H1 (cell line): ENCODE measurements at regions not wholly inside any gene's neighbourhood (a gene's known extent, or its start where the extent isn't known, plus 50 kb on each side); places are given as distances from the start of the nearest gene placed in this dataset.

Experiments used
- CTCF ChIA-PET: fragments of 300-600 bp; sonication (Branson Sonifier 250); formaldehyde crosslinking; loops from one replicate; lab custom pipeline; 2021; ENCODE audit not compliant: partially characterized antibody; lab: Charles Lee
- POLR2A ChIA-PET: fragments of 300-600 bp; sonication (Branson Sonifier 250); formaldehyde crosslinking; loops from one replicate; lab custom pipeline; 2021; ENCODE audit warnings: inconsistent platforms; ENCODE audit not compliant: partially characterized antibody; lab: Charles Lee
- DNase-seq, 2 experiments: peaks; one replicate each; pipeline versions ENCODE4 v3.0.0 to v3.0.0-alpha.2; 2010 to 2022; ENCODE audit warnings: low spot score in 2 of 2, low read depth in 1 of 2, mixed read lengths in 1 of 2
- FAIRE-seq: peaks from 2 replicates; lab custom pipeline; 2011; peaks lifted over from hg19 to GRCh38; lab: Jason Lieb, UNC
- H2AFZ ChIP-seq: 2 replicates; pipeline ENCODE4 v1.8.1; 2012; ENCODE audit warnings: low read length, inconsistent platforms
- H2AK5ac ChIP-seq: 2 replicates; pipeline ENCODE4 v1.6.1; 2013; ENCODE audit warnings: low read depth, low read length
- H2BK120ac ChIP-seq: replicated peaks from 2 replicates; pipeline ENCODE3; 2013; ENCODE audit warnings: low read depth, low read length, inconsistent platforms
- H2BK12ac ChIP-seq: 2 replicates; pipeline ENCODE4 v1.6.1; 2013; ENCODE audit warnings: low read depth, low read length
- H2BK15ac ChIP-seq: 2 replicates; pipeline ENCODE4 v1.6.1; 2013; ENCODE audit warnings: low read length
- H2BK20ac ChIP-seq: 2 replicates; pipeline ENCODE4 v1.6.1; 2013; ENCODE audit warnings: low read length
- H2BK5ac ChIP-seq: 2 replicates; pipeline ENCODE4 v1.6.1; 2013; ENCODE audit warnings: low read depth, low read length
- H3K14ac ChIP-seq: 2 replicates; pipeline ENCODE4 v1.6.1; 2013; ENCODE audit warnings: inconsistent platforms; ENCODE audit not compliant: insufficient read length
- H3K18ac ChIP-seq: 2 replicates; pipeline ENCODE4 v1.6.1; 2013; ENCODE audit warnings: low read length; ENCODE audit errors: extremely low read depth
- H3K23ac ChIP-seq: 2 replicates; pipeline ENCODE4 v1.6.1; 2013; ENCODE audit warnings: inconsistent platforms; ENCODE audit not compliant: insufficient read length
- H3K23me2 ChIP-seq: 2 replicates; pipeline ENCODE4 v1.6.1; 2013; ENCODE audit warnings: low read depth, low read length
- H3K27ac ChIP-seq: 2 replicates; pipeline ENCODE4 v1.6.1; 2011; ENCODE audit warnings: low read depth, low read length, inconsistent platforms
- H3K27me3 ChIP-seq, 4 experiments: replicated peaks in 1 of 4; 1 replicate in 1 of 4; 2 replicates in 3 of 4; pipeline versions ENCODE4 v1.6.1 to v1.8.1; 2011 to 2013; ENCODE audit warnings: low read length in 3 of 4, mild to moderate bottlenecking in 3 of 4, inconsistent platforms in 2 of 4, mixed read lengths in 2 of 4, moderate library complexity in 1 of 4; ENCODE audit not compliant: control insufficient read depth in 3 of 4, insufficient read depth in 3 of 4; ENCODE audit errors: extremely low read depth in 1 of 4
- H3K36me3 ChIP-seq, 4 experiments: 2 replicates each; pipeline versions ENCODE4 v1.6.1 to v1.8.1; 2011 to 2013; ENCODE audit warnings: mild to moderate bottlenecking in 4 of 4, low read length in 3 of 4, moderate library complexity in 2 of 4, control low read depth in 1 of 4, inconsistent platforms in 1 of 4; ENCODE audit not compliant: insufficient read depth in 4 of 4, control insufficient read depth in 2 of 4
- H3K4ac ChIP-seq: replicated peaks from 2 replicates; pipeline ENCODE3; 2013; ENCODE audit warnings: low read length, low read depth, mixed read lengths, inconsistent platforms; ENCODE audit not compliant: insufficient read length
- H3K4me1 ChIP-seq, 4 experiments: replicated peaks in 1 of 4; 1 replicate in 1 of 4; 2 replicates in 3 of 4; pipeline versions ENCODE4 v1.6.1 to v1.8.1; 2011 to 2013; ENCODE audit warnings: low read length in 3 of 4, inconsistent platforms in 2 of 4, mixed read lengths in 1 of 4; ENCODE audit not compliant: insufficient read depth in 4 of 4, control insufficient read depth in 3 of 4
- H3K4me2 ChIP-seq, 2 experiments: 2 replicates each; pipeline versions ENCODE4 v1.6.1 to v1.8.1; 2011 to 2013; ENCODE audit warnings: low read depth in 2 of 2, low read length in 2 of 2, control low read depth in 1 of 2, inconsistent platforms in 1 of 2, mild to moderate bottlenecking in 1 of 2; ENCODE audit not compliant: insufficient read depth in 1 of 2
- H3K4me3 ChIP-seq, 4 experiments: fragments of 200-600, 300-600 bp in 1 of 4; sonication (generic), shearing (Covaris generic), sonication (Bioruptor Twin) in 1 of 4; 2 replicates each; pipeline versions ENCODE4 v1.5.1 to v1.8.1; 2011 to 2016; ENCODE audit warnings: low read length in 4 of 4, low read depth in 3 of 4, control low read depth in 2 of 4, inconsistent platforms in 2 of 4, mild to moderate bottlenecking in 2 of 4, mixed read lengths in 1 of 4, moderate library complexity in 1 of 4; ENCODE audit not compliant: insufficient read depth in 2 of 4; ENCODE audit errors: extremely low read depth in 1 of 4
- H3K56ac ChIP-seq: replicated peaks from 2 replicates; pipeline ENCODE3; 2013; ENCODE audit warnings: low read depth, mild to moderate bottlenecking, mixed read lengths, low read length, inconsistent platforms; ENCODE audit not compliant: insufficient read length
- H3K79me1 ChIP-seq: 2 replicates; pipeline ENCODE4 v1.6.1; 2013; ENCODE audit warnings: low read depth, low read length, control low read depth
- H3K79me2 ChIP-seq, 2 experiments: 2 replicates each; pipeline versions ENCODE4 v1.6.1 to v1.8.1; 2012 to 2013; ENCODE audit warnings: low read length in 2 of 2, mild to moderate bottlenecking in 2 of 2, inconsistent platforms in 1 of 2; ENCODE audit not compliant: insufficient read depth in 2 of 2, control insufficient read depth in 1 of 2
- H3K9ac ChIP-seq, 4 experiments: replicated peaks in 1 of 4; 1 replicate in 1 of 4; 2 replicates in 3 of 4; pipeline versions ENCODE4 v1.6.1 to v1.8.1; 2011 to 2013; ENCODE audit warnings: low read depth in 3 of 4, low read length in 3 of 4, control low read depth in 2 of 4, mild to moderate bottlenecking in 2 of 4, moderate library complexity in 2 of 4, inconsistent platforms in 1 of 4; ENCODE audit errors: extremely low read depth in 1 of 4
- H3K9me3 ChIP-seq, 2 experiments: 2 replicates each; pipeline versions ENCODE4 v1.6.1 to v1.8.1; 2012 to 2013; ENCODE audit warnings: mild to moderate bottlenecking in 2 of 2, moderate library complexity in 2 of 2, control low read depth in 1 of 2, inconsistent platforms in 1 of 2, low read depth in 1 of 2, low read length in 1 of 2, mixed read lengths in 1 of 2; ENCODE audit not compliant: insufficient read depth in 2 of 2
- H4K20me1 ChIP-seq, 2 experiments: replicated peaks in 1 of 2; 2 replicates each; pipeline versions ENCODE3 to v1.8.1; 2011 to 2013; ENCODE audit warnings: inconsistent platforms in 2 of 2, low read length in 2 of 2, mild to moderate bottlenecking in 1 of 2; ENCODE audit not compliant: insufficient read depth in 2 of 2, control insufficient read depth in 1 of 2
- H4K5ac ChIP-seq: 2 replicates; pipeline ENCODE4 v1.6.1; 2013; ENCODE audit warnings: low read length, low read depth, mixed read lengths, inconsistent platforms; ENCODE audit not compliant: insufficient read length
- H4K8ac ChIP-seq: 2 replicates; pipeline ENCODE4 v1.8.0; 2013; ENCODE audit warnings: mild to moderate bottlenecking, moderate library complexity, low read length, inconsistent platforms; ENCODE audit not compliant: insufficient read depth; ENCODE audit errors: extremely low read depth
- H4K91ac ChIP-seq: replicated peaks from 2 replicates; pipeline ENCODE3; 2013; ENCODE audit warnings: low read length, mixed read lengths, inconsistent platforms; ENCODE audit not compliant: insufficient read length
- MAFK ChIP-seq: IDR thresholded peaks from 2 replicates; pipeline ENCODE4 v1.6.1; 2012; ENCODE audit warnings: low read depth, mild to moderate bottlenecking, improper control_type of control experiment, low read length
- WGBS, 2 experiments: shearing (Covaris generic) in 1 of 2; methylation state at CpG; one replicate each; pipeline versions ENCODE4 v1.1.6 to v1.1.7; 2013 to 2015; ENCODE audit warnings: low lambda C conversion rate in 2 of 2, mixed read lengths in 2 of 2, inconsistent platforms in 1 of 2, low coverage in 1 of 2, missing lambda C conversion rate in 1 of 2; ENCODE audit not compliant: insufficient replicate concordance in 2 of 2, insufficient coverage in 1 of 2, insufficient read length in 1 of 2; ENCODE audit errors: extremely low coverage in 1 of 2, missing lambda C conversion rate in 1 of 2; 5-methylcytosine and 5-hydroxymethylcytosine counted together

- no peak overlapping the region for H2BK15ac ChIP-seq
- 92% methylated on average over 8 of the region's 8 CpGs; no CpG with 5 or more reads in 1 of the 2 experiments for WGBS, 2 experiments
Observed at GRCh38 chr6:4616311-4616710, 159.9 kb upstream of the CDYL start.

More at GRCh38 chr6:4616311-4616710, 159.9 kb upstream of the CDYL start:
- TF ChIP-seq MAFK = no peak
- H4K8ac ChIP-seq = no peak overlapping the region
- no peak overlapping the region for H2BK12ac ChIP-seq
- no peak for DNase-seq
- H4K5ac ChIP-seq = no peak overlapping the region
- H3K4me3 ChIP-seq = no peak overlapping the region
- no peak overlapping the region for H3K23ac ChIP-seq
- H3K79me1 ChIP-seq = no peaks in the 10 kb centered on the region
- H3K36me3 ChIP-seq = no peaks in the 10 kb centered on the region
- no peak overlapping the region for H2AFZ ChIP-seq
- no peak overlapping the region for H3K56ac ChIP-seq
- H3K27ac ChIP-seq = no peak overlapping the region
- no peaks in the 10 kb centered on the region for H3K4me1 ChIP-seq
- H3K9me3 ChIP-seq = no peaks in the 10 kb centered on the region
- H2BK120ac ChIP-seq = no peak overlapping the region
- H2BK5ac ChIP-seq = no peak overlapping the region
- H4K91ac ChIP-seq = no peak overlapping the region
- H3K4ac ChIP-seq = no peak overlapping the region
- no peak overlapping the region for H3K4me2 ChIP-seq
- CTCF ChIA-PET = interaction anchor here (0.8 kb wide), 1 partner anchor 40 kb away, joined by 3 read pairs; no protein-coding TSS in a partner anchor
- no peaks in the 10 kb centered on the region for H3K23me2 ChIP-seq
- no peak overlapping the region for H3K14ac ChIP-seq
- H3K27me3 ChIP-seq = no peaks in the 10 kb centered on the region
- H2BK20ac ChIP-seq = no peak overlapping the region
- no peak overlapping the region for H2AK5ac ChIP-seq
- no peaks in the 10 kb centered on the region for H3K79me2 ChIP-seq
- no peak overlapping the region for H3K9ac ChIP-seq
- no peak for FAIRE-seq
- H3K18ac ChIP-seq = no peak overlapping the region
- H4K20me1 ChIP-seq = no peaks in the 10 kb centered on the region
- POLR2A ChIA-PET = no interaction called here
